MM.1S (cell line): ENCODE measurements at regions not wholly inside any gene's neighbourhood (a gene's known extent, or its start where the extent isn't known, plus 50 kb on each side); places are given as distances from the start of the nearest gene placed in this dataset.

ENCODE experiments used
- DNase-seq: peaks from one replicate; pipeline ENCODE4 v3.0.0-alpha.2; 2015
- H2AFZ ChIP-seq: fragments of 300-600 bp; sonication (generic); 2 replicates; pipeline ENCODE4 v1.6.0; 2016; ENCODE audit warnings: antibody characterized with exemption, low read length
- H3F3A ChIP-seq: fragments of 300-600 bp; sonication (generic); 2 replicates; pipeline ENCODE4 v1.6.1; 2016; ENCODE audit warnings: mild to moderate bottlenecking, antibody characterized with exemption, low read length, moderate library complexity, mixed read lengths; ENCODE audit not compliant: insufficient read depth
- H3K27ac ChIP-seq: fragments of 300-600 bp; sonication (generic); 2 replicates; pipeline ENCODE4 v1.5.1; 2016; ENCODE audit warnings: mild to moderate bottlenecking, low read length
- H3K27me3 ChIP-seq: fragments of 300-600 bp; sonication (generic); replicated peaks from 2 replicates; pipeline ENCODE4 v1.6.0; 2016; ENCODE audit warnings: low read length; ENCODE audit not compliant: insufficient read depth
- H3K36me3 ChIP-seq: fragments of 300-600 bp; sonication (generic); replicated peaks from 2 replicates; pipeline ENCODE4 v1.6.1; 2016; ENCODE audit warnings: mild to moderate bottlenecking, low read length, mixed read lengths; ENCODE audit not compliant: insufficient read depth
- H3K4me1 ChIP-seq: fragments of 300-600 bp; sonication (generic); 2 replicates; pipeline ENCODE4 v1.6.1; 2016; ENCODE audit warnings: low read length, mixed read lengths
- H3K4me2 ChIP-seq: fragments of 300-600 bp; sonication (generic); 2 replicates; pipeline ENCODE4 v1.6.0; 2016; ENCODE audit warnings: low read depth, low read length
- H3K4me3 ChIP-seq: fragments of 300-600 bp; sonication (generic); 2 replicates; pipeline ENCODE4 v1.5.1; 2016; ENCODE audit warnings: low read length, mixed read lengths
- H3K79me2 ChIP-seq: fragments of 300-600 bp; sonication (generic); 2 replicates; pipeline ENCODE4 v1.6.1; 2016; ENCODE audit warnings: mixed run types, low read length, mixed read lengths
- H3K9ac ChIP-seq: fragments of 300-600 bp; sonication (generic); 2 replicates; pipeline ENCODE4 v1.6.1; 2016; ENCODE audit warnings: low read length, mixed read lengths
- H3K9me2 ChIP-seq: fragments of 300-600 bp; sonication (generic); replicated peaks from 2 replicates; pipeline ENCODE4 v1.6.1; 2016; ENCODE audit warnings: mild to moderate bottlenecking, low read length, mixed read lengths; ENCODE audit not compliant: insufficient read depth
- H3K9me3 ChIP-seq: fragments of 300-600 bp; sonication (generic); replicated peaks from 2 replicates; pipeline ENCODE4 v1.6.1; 2016; ENCODE audit warnings: mild to moderate bottlenecking, low read length, mixed read lengths; ENCODE audit not compliant: insufficient read depth
- H4K20me1 ChIP-seq: fragments of 300-600 bp; sonication (generic); 2 replicates; pipeline ENCODE4 v1.6.1; 2016; ENCODE audit warnings: mild to moderate bottlenecking, low read length, moderate library complexity, mixed read lengths; ENCODE audit not compliant: insufficient read depth
- CTCF ChIP-seq: fragments of 300-600 bp; sonication (generic); IDR thresholded peaks from 2 replicates; pipeline ENCODE4 v1.5.1; 2016; ENCODE audit warnings: antibody characterized with exemption, low read length, mixed read lengths
- EZH2 ChIP-seq: fragments of 300-600 bp; sonication (generic); optimal IDR thresholded peaks from 2 replicates; pipeline ENCODE3; 2017; ENCODE audit warnings: low read depth, mild to moderate bottlenecking, antibody characterized with exemption, low read length, mixed read lengths
- EZH2phosphoT487 ChIP-seq: fragments of 300-600 bp; sonication (generic); IDR thresholded peaks from 2 replicates; pipeline ENCODE4 v1.6.1; 2018; ENCODE audit warnings: antibody characterized with exemption, low read length

- H3K36me3 ChIP-seq = no peaks in the 10 kb centered on the region
- TF ChIP-seq CTCF (no peak), EZH2phosphoT487 (no peak), EZH2 (no peak)
- no peaks in the 10 kb centered on the region for H3K27me3 ChIP-seq
- no peaks in the 10 kb centered on the region for H3K9me2 ChIP-seq
- no peaks in the 10 kb centered on the region for H3K79me2 ChIP-seq
- H3K4me1 ChIP-seq = no peaks in the 10 kb centered on the region
- no peaks in the 10 kb centered on the region for H3F3A ChIP-seq
- H4K20me1 ChIP-seq = no peaks in the 10 kb centered on the region
- H3K4me2 ChIP-seq = no peak overlapping the region
- H2AFZ ChIP-seq = no peak overlapping the region
- no peak overlapping the region for H3K27ac ChIP-seq
- H3K9ac ChIP-seq = no peak overlapping the region
- H3K4me3 ChIP-seq = no peak overlapping the region
- no peak for DNase-seq
- no peaks in the 10 kb centered on the region for H3K9me3 ChIP-seq
These were observed 774.4 kb downstream of the HDGFL1 start for GRCh38 chr6:23343610-23344306.

GRCh38 chr6:23348185-23348584, 777.8 kb upstream of the NRSN1 start:
- no peaks in the 10 kb centered on the region for H3K9me2 ChIP-seq
- no peaks in the 10 kb centered on the region for H3K36me3 ChIP-seq
- H4K20me1 ChIP-seq = no peaks in the 10 kb centered on the region
- no peaks in the 10 kb centered on the region for H3K27me3 ChIP-seq
- no peak overlapping the region for H3K4me2 ChIP-seq
- TF ChIP-seq EZH2phosphoT487 = no peak
- TF ChIP-seq EZH2 = no peak
- TF ChIP-seq CTCF = no peak
- H3K4me3 ChIP-seq = no peak overlapping the region
- H3K27ac ChIP-seq = no peak overlapping the region
- H3F3A ChIP-seq = no peaks in the 10 kb centered on the region
- H3K9ac ChIP-seq = no peak overlapping the region
- DNase-seq = no peak
- H3K4me1 ChIP-seq = no peaks in the 10 kb centered on the region
- no peak overlapping the region for H2AFZ ChIP-seq
- no peaks in the 10 kb centered on the region for H3K79me2 ChIP-seq
- no peaks in the 10 kb centered on the region for H3K9me3 ChIP-seq

- H3F3A ChIP-seq = no peaks in the 10 kb centered on the region
- H4K20me1 ChIP-seq = no peaks in the 10 kb centered on the region
- no peak overlapping the region for H3K4me2 ChIP-seq
- no peaks in the 10 kb centered on the region for H3K36me3 ChIP-seq
- no peaks in the 10 kb centered on the region for H3K79me2 ChIP-seq
- no peak overlapping the region for H3K4me3 ChIP-seq
- no peak for DNase-seq
- no peak overlapping the region for H2AFZ ChIP-seq
- H3K9ac ChIP-seq = no peak overlapping the region
- H3K9me3 ChIP-seq = no peaks in the 10 kb centered on the region; the same call in 1 of the 2 replicates
- no peaks in the 10 kb centered on the region for H3K4me1 ChIP-seq
- H3K27me3 ChIP-seq = no peaks in the 10 kb centered on the region
- TF ChIP-seq EZH2phosphoT487 (no peak), CTCF (no peak), EZH2 (no peak)
- no peak overlapping the region for H3K27ac ChIP-seq
- no peaks in the 10 kb centered on the region for H3K9me2 ChIP-seq
These were observed 776.4 kb upstream of the NRSN1 start for GRCh38 chr6:23349521-23350147.
